HFFc6 (cell line): ENCODE measurements at regions not wholly inside any gene's neighbourhood (a gene's known extent, or its start where the extent isn't known, plus 50 kb on each side); places are given as distances from the start of the nearest gene placed in this dataset.

Source experiments
- DNase-seq: peaks from one replicate; pipeline ENCODE4 v3.0.0-alpha.2; 2018
- H3K27ac Mint-ChIP-seq: 2 replicates; pipeline ENCODE4 v1.8.0; 2020; ENCODE audit warnings: mild to moderate bottlenecking, mixed read lengths
- H3K27me3 Mint-ChIP-seq: 2 replicates; pipeline ENCODE4 v1.8.0; 2021; ENCODE audit warnings: mild to moderate bottlenecking, moderate library complexity, mixed read lengths; ENCODE audit not compliant: insufficient read depth
- H3K36me3 Mint-ChIP-seq: 2 replicates; pipeline ENCODE4 v1.8.0; 2021; ENCODE audit warnings: low read depth, mixed read lengths
- H3K4me1 Mint-ChIP-seq: 2 replicates; pipeline ENCODE4 v1.8.0; 2020; ENCODE audit warnings: low read depth, mixed read lengths
- H3K4me3 Mint-ChIP-seq: 2 replicates; pipeline ENCODE4 v1.8.0; 2020; ENCODE audit warnings: mild to moderate bottlenecking, moderate library complexity, mixed read lengths
- H3K9me3 Mint-ChIP-seq: 2 replicates; pipeline ENCODE4 v1.8.0; 2020; ENCODE audit warnings: mild to moderate bottlenecking, mixed read lengths
- TF ChIP-seq, protein P1 (sequence below): fragments of 200-600 bp; sonication (generic); IDR thresholded peaks from 2 replicates; pipeline ENCODE4 v1.5.0; 2021; ENCODE audit warnings: antibody characterized with exemption, mild to moderate bottlenecking

- H3K4me3 Mint-ChIP-seq, result no peak overlapping the region
- TF ChIP-seq, protein P1, sequence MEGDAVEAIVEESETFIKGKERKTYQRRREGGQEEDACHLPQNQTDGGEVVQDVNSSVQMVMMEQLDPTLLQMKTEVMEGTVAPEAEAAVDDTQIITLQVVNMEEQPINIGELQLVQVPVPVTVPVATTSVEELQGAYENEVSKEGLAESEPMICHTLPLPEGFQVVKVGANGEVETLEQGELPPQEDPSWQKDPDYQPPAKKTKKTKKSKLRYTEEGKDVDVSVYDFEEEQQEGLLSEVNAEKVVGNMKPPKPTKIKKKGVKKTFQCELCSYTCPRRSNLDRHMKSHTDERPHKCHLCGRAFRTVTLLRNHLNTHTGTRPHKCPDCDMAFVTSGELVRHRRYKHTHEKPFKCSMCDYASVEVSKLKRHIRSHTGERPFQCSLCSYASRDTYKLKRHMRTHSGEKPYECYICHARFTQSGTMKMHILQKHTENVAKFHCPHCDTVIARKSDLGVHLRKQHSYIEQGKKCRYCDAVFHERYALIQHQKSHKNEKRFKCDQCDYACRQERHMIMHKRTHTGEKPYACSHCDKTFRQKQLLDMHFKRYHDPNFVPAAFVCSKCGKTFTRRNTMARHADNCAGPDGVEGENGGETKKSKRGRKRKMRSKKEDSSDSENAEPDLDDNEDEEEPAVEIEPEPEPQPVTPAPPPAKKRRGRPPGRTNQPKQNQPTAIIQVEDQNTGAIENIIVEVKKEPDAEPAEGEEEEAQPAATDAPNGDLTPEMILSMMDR, result no peak
- no peaks in the 10 kb centered on the region; the same call in 1 of the 2 replicates for H3K27me3 Mint-ChIP-seq
- H3K4me1 Mint-ChIP-seq, result no peaks in the 10 kb centered on the region
- no peaks in the 10 kb centered on the region for H3K36me3 Mint-ChIP-seq
- H3K27ac Mint-ChIP-seq, result no peak overlapping the region
- H3K9me3 Mint-ChIP-seq, result peaks cover 4% of the 10 kb centered on the region; the same call in 1 of the 2 replicates
- DNase-seq, result no peak
Observed at GRCh38 chr5:90297045-90297764, 112.4 kb downstream of the CETN3 start.

- Mint-ChIP-seq H3K4me3 (no peak overlapping the region), H3K4me1 (no peaks in the 10 kb centered on the region), H3K9me3 (peaks cover 4% of the 10 kb centered on the region; the same call in 1 of the 2 replicates), H3K27me3 (no peaks in the 10 kb centered on the region; the same call in 1 of the 2 replicates), H3K27ac (no peak overlapping the region), H3K36me3 (no peaks in the 10 kb centered on the region)
- no peak for DNase-seq
- TF ChIP-seq, protein P1, result no peak
Observed at GRCh38 chr5:90294604-90295003, 115.0 kb downstream of the CETN3 start.

GRCh38 chr5:90293931-90294330, 115.6 kb downstream of the CETN3 start:
- no peaks in the 10 kb centered on the region for H3K4me1 Mint-ChIP-seq
- TF ChIP-seq, protein P1, result no peak
- H3K4me3 Mint-ChIP-seq, result no peak overlapping the region

GRCh38 chr5:90290648-90291047, 118.9 kb downstream of the CETN3 start:
- Mint-ChIP-seq H3K27ac (no peak overlapping the region), H3K36me3 (no peaks in the 10 kb centered on the region), H3K9me3 (peaks cover 4% of the 10 kb centered on the region; the same call in 1 of the 2 replicates), H3K27me3 (no peaks in the 10 kb centered on the region), H3K4me3 (no peak overlapping the region), H3K4me1 (no peaks in the 10 kb centered on the region)
- TF ChIP-seq, protein P1, result no peak
- DNase-seq, result no peak

More at GRCh38 chr5:90293931-90294330, 115.6 kb downstream of the CETN3 start:
- no peak for DNase-seq
- Mint-ChIP-seq H3K36me3 (no peaks in the 10 kb centered on the region), H3K27ac (no peak overlapping the region), H3K27me3 (no peaks in the 10 kb centered on the region; the same call in 1 of the 2 replicates), H3K9me3 (peaks cover 4% of the 10 kb centered on the region; the same call in 1 of the 2 replicates)

DNA sequence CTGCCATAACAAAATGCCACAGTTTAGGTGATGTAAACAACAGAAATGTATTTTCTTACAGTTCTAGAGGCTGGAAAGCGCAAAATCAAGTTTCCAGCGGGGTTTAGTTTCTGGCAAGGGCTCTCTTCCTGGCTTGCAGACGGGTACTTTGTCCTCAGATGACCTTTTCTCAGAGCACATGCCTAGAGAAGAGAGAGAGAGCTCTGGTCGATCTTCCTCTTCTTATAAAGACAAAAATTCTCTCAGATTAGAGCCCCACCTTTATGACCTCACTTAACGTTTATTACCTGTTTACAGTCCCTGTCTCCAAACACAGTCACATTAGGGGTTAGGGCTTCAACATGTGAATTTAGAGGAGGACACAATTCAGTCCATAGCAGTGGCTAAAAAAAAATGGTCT, 119.7 kb downstream of the CETN3 start:
- H3K4me1 Mint-ChIP-seq, result no peaks in the 10 kb centered on the region
- H3K27ac Mint-ChIP-seq, result no peak overlapping the region
- H3K9me3 Mint-ChIP-seq, result peaks cover 4% of the 10 kb centered on the region; the same call in 1 of the 2 replicates
- H3K36me3 Mint-ChIP-seq, result no peaks in the 10 kb centered on the region
- H3K27me3 Mint-ChIP-seq, result no peaks in the 10 kb centered on the region
- DNase-seq, result no peak
- no peak overlapping the region for H3K4me3 Mint-ChIP-seq
- TF ChIP-seq, protein P1, result no peak
